H1 (cell line): ENCODE measurements at regions not wholly inside any gene's neighbourhood (a gene's known extent, or its start where the extent isn't known, plus 50 kb on each side); places are given as distances from the start of the nearest gene placed in this dataset.

ENCODE experiments used
- ASH2L ChIP-seq: fragments of 200-600, 300-600 bp; sonication (generic); IDR thresholded peaks from one replicate; pipeline ENCODE4 v1.7.1; 2017; ENCODE audit warnings: low read length
- ATF3 ChIP-seq: IDR thresholded peaks from 2 replicates; pipeline ENCODE4 v1.6.1; 2011; ENCODE audit warnings: low read depth, mild to moderate bottlenecking, low read length; ENCODE audit not compliant: insufficient read depth
- BCL11A ChIP-seq, 2 experiments: IDR thresholded peaks; one replicate each; pipeline ENCODE4 v1.6.1; 2011; ENCODE audit warnings: low read depth in 2 of 2, low read length in 2 of 2, mild to moderate bottlenecking in 2 of 2

GRCh38 chr4:96602661-96603060 is 762.8 kb downstream of the PDHA2 start (continued):
- TF ChIP-seq ATF3 (no peak), ASH2L (no peak), BCL11A (IDR thresholded peaks at IDR 0.05; ENCODE audit: low read depth in 2 of 2, low read length in 2 of 2) (no peak)
